Muscle of back (tissue), 3 donors: ENCODE measurements at regions not wholly inside any gene's neighbourhood (a gene's known extent, or its start where the extent isn't known, plus 50 kb on each side); places are given as distances from the start of the nearest gene placed in this dataset.

ENCODE experiments used
- DNase-seq, 3 donors: peaks; one replicate each; pipeline versions ENCODE4 v3.0.0 to v3.0.0-alpha.2; 2013

- no peak for DNase-seq
Observed at GRCh38 chr20:60800185-60800584, 451.9 kb upstream of the CDH4 start.

- DNase-seq, result peak in 1 of 3 donors; percentile 27
Observed at GRCh38 chr20:60802676-60803075, 449.4 kb upstream of the CDH4 start.

- DNase-seq, result no peak
Observed at GRCh38 chr20:60803335-60804055, 448.6 kb upstream of the CDH4 start.

DNA sequence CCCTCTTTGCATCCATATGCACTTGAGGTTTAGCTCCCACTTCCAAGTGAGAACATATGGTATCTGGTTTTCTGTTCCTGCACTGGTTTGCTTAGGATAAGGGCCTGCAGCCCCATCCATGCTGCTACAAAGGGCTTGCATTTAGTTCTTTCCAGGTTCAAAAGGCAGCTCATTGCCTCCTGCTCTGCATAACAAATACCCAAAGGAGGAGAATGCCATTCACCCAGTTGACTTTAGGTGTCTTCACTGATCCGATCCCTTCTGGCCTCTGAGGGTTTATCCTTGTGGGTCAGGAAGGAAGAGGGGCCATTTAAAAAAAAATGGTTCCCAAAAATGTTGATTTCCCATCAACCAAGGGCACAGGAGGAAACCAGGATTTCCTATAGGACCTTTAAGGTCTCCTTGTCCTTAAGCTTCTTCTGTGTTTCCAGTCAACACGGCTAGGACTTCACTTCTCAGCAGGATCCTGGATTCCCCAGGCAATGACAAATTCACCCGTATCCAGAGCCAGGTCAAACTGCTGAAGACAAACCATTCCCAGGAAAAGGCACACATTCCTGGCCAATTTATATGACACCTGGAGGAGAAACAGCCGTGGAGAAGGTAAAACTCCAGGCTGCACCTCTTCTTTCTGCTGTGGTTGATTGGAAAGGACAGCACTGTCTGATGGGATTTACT is 447.7 kb upstream of the CDH4 start:
- no peak for DNase-seq

GRCh38 chr20:60804918-60805630 is 447.0 kb upstream of the CDH4 start:
- DNase-seq, result peak in 1 of 3 donors; percentile 76

- DNase-seq, result no peak
Observed at GRCh38 chr20:60806354-60806753, 445.7 kb upstream of the CDH4 start.

DNA sequence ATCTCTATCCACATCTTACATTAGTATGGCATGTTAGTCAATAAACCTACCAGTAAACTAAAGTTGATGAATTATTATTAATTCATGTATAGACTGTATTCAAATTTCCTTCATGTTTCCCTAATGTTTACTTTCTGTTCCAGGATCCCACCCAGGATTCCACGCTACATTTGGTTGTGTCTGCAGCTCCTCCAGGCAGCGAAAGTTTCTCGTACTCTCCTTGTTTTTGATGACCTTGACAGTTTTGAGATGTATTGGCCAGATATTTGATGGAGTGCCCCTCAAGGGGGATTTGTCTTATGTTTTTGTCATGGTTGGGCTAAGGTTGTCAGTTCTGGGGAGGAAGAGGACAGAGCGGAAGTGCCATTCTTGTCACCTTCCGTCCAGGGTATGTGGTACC is 445.2 kb upstream of the CDH4 start:
- DNase-seq, result no peak

DNA sequence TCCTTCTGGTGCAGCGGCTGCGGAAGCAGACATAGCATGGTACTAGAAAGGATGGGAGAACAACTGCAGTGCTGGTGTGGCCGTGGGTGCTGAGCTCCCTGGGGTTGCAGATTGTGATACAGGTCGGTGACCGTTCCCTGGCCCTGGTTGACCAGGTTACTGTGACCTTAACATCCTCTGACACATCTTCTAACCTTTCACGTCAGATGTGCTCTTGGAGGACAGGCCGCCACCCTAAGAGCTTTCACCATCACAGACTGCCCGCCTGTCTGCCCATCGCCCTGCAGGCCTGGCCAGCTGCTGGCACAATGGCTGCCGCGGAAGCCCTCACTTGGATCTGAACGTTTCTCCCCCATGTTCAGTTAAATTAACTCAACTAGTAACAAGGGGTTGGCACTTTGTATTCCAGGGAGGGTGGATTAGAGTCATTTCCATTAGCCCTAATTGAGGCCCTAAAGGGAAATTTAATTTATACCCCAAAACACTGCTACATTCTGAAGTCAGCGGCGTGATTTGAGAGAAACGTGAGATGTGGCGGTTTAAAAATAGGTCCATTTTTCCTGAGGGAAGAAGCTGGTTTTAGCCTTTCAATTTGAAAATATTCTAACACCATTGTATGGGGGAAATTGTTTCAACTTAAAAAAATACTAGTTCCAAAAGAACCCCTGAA is 443.9 kb upstream of the CDH4 start:
- DNase-seq, result no peak

DNA sequence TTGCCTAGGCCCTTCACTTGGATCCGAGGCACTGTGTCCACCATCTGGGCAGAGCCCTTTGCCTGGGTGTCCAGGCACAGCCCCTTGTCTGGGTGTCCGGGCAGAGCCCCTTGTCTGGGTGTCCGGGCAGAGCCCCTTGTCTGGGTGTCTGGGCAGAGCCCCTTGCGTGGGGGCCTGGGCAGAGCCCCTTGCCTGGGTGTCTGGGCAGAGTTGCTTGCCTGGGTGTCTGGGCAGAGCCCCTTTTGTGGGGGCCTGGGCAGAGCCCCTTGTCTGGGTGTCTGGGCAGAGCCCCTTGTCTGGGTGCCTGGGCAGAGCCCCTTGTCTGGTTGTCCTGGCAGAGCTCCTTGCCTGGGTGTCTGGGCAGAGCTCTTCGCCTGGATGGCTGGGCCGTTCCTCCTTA is 443.4 kb upstream of the CDH4 start:
- DNase-seq, result no peak

GRCh38 chr20:60810561-60810960 is 441.5 kb upstream of the CDH4 start:
- no peak for DNase-seq

DNA sequence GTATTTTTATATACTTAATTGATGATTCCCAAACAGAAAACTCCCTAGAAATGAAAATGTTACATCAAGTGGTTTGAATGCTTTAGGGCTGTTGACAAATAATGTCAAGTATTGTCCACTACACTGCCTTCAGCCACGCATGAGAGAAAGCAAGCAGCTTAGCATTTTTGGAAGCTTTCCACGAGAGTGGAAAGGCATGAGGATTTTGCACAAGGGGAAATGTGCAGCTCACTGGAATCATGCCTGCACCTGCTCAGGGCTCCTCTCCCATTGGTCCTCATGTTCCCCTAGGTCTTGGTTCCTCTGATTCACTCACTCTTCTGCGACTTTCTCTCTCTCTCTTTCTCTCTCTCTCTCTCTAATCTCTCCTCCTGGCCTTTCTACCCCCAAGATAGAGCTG is 439.5 kb upstream of the CDH4 start:
- DNase-seq, result no peak

GRCh38 chr20:60813066-60813465 is 439.0 kb upstream of the CDH4 start:
- no peak for DNase-seq

GRCh38 chr20:60815656-60816055 is 436.4 kb upstream of the CDH4 start:
- DNase-seq, result no peak

DNA sequence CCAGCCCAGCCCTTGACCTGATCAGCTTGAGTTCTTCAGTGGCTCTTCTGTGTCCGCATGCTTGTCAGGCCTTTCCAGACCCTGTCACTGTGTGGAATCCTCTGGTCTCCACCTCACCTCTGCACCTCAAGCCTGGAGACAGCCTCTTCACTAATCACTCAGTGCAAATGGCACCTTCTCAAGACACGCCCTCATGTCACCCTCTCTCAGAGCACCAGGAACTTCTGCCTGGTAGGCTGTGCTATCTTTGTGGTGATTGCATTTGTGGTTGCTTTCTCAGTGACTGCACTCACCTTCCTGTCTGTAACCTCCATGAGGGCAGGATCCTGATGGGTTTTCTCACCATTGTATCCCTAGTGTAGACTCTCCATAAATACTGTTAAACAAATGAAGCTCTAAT is 435.2 kb upstream of the CDH4 start:
- DNase-seq, result no peak

GRCh38 chr20:60817891-60818290 is 434.2 kb upstream of the CDH4 start:
- no peak for DNase-seq

GRCh38 chr20:60819511-60819910 is 432.6 kb upstream of the CDH4 start:
- no peak for DNase-seq

GRCh38 chr20:60820149-60820548 is 431.9 kb upstream of the CDH4 start:
- DNase-seq, result no peak

GRCh38 chr20:60820918-60821317 is 431.1 kb upstream of the CDH4 start:
- no peak for DNase-seq

DNA sequence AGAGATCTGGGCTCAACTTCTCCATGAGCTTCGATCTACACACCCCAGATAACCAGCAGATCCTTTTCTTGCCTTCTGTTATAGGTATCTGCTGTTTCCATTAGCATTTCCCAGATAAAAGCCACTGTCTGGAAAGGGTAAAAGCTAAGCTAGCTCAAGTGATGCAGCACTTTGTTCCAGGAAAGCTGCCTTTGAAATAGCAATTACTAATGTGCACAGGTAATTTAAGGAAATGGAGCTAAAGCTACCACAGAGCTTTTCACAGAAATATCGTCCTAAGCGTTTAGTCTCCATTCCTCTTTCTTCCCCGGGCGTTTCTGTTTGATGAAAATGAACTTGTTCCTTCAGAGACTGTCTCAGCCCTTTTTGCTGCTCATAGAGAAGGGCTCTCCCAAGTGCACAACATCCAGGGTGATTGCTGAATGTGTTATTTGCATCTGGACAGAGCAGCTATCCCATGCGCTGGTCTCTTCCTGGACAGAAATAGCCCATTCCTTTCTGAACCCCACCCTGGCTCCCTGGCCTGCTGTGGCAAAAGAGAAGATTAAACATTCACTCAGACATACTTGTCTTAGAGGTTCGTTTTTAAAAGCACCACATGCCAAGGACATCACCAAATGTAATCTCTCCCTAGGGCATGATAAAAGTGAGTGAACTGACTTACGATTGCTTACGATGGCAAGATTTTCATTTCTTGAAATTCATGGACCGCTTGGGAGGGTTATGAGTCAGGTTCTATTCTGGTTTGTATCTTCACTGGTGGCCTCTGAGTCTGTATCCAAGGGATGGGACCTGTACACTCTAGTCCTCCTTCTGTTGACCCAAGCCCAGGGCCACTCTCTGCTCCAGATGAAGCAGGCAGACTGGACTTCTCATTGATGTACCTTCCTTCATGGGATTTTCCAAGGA is 429.1 kb upstream of the CDH4 start:
- DNase-seq, result peak in 1 of 3 donors; percentile 28

DNA sequence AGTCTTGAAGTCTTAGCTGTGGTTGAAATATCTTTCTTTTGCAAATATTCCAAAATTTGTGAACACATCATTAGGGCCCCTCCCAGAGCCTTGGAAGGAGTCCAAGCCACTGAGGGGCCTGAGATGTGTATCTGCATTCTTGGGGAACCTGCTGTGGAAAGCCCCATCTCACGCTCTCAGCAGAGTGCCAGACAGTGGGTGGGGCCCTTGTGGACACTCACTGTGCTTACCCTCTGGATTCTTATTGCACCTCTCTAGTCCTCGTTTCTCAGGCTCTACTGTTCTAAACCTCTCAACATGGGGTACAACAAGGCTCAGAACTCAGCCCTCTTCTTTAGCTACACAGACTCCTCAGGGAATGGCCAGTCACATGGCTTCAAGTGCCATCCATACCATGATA is 416.2 kb upstream of the CDH4 start:
- no peak for DNase-seq

DNA sequence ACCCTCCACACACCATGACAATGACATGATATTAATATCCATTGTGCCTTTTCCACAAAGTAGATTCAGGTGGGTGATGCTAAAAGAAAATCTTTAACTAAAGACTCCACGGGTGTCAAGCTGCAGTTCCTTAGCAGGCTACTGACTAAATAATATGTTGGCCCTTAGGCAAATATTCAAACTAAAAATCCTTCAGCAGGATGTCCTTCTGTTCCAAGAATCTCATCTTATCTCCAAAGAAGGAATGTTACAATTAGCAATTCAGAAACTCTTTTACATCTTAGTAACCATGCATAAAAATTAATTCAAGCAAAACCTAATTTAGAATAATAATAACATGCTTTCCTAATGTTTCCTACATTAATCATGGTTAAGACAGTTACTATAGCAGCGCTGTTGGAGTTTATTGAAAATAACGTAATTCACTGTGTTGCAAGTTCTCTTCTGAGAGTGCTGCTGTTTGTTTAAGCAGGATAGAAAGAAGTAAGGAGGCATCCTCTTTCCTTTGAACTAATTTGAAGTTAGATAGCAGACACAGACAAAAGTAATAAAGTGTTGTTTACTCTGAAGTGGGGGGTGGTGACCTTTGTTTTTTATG is 414.8 kb upstream of the CDH4 start:
- no peak for DNase-seq
